Muscle layer of duodenum (tissue), 2 donors: ENCODE measurements at regions not wholly inside any gene's neighbourhood (a gene's known extent, or its start where the extent isn't known, plus 50 kb on each side); places are given as distances from the start of the nearest gene placed in this dataset.

ENCODE experiments used
- H3K27ac ChIP-seq: one replicate; pipeline ENCODE4 v1.7.0; 2013; ENCODE audit warnings: mild to moderate bottlenecking, low read length
- H3K27me3 ChIP-seq: one replicate; pipeline ENCODE4 v1.7.0; 2013; ENCODE audit warnings: low read depth, mild to moderate bottlenecking, control low read depth, low read length
- H3K36me3 ChIP-seq, 2 donors: one replicate each; pipeline ENCODE4 v1.7.0; 2013; ENCODE audit warnings: low read length in 2 of 2, control low read depth in 1 of 2, mild to moderate bottlenecking in 1 of 2; ENCODE audit not compliant: insufficient read depth in 2 of 2, control insufficient read depth in 1 of 2
- H3K4me1 ChIP-seq, 2 donors: one replicate each; pipeline ENCODE4 v1.7.0; 2013; ENCODE audit warnings: low read length in 2 of 2, mild to moderate bottlenecking in 2 of 2, control low read depth in 1 of 2, moderate library complexity in 1 of 2; ENCODE audit not compliant: insufficient read depth in 2 of 2, control insufficient read depth in 1 of 2
- H3K4me3 ChIP-seq, 2 donors: one replicate each; pipeline ENCODE4 v1.7.0; 2013; ENCODE audit warnings: low read length in 2 of 2, low read depth in 1 of 2, mild to moderate bottlenecking in 1 of 2
- H3K9me3 ChIP-seq, 2 donors: one replicate each; pipeline ENCODE4 v1.7.0; 2013; ENCODE audit warnings: low read length in 2 of 2, control low read depth in 1 of 2, mild to moderate bottlenecking in 1 of 2; ENCODE audit not compliant: control insufficient read depth in 1 of 2
- donor health status: healthy.

GRCh38 chr5:3349704-3350565 lies 245.7 kb upstream of the IRX1 start:
- H3K4me3 ChIP-seq = no peak overlapping the region
- H3K9me3 ChIP-seq = peaks cover 0 to 3% of the 10 kb centered on the region in 2 donors
- no peaks in the 10 kb centered on the region for H3K27me3 ChIP-seq
- H3K4me1 ChIP-seq = no peaks in the 10 kb centered on the region
- no peak overlapping the region for H3K27ac ChIP-seq
- H3K36me3 ChIP-seq = no peaks in the 10 kb centered on the region

- Histone ChIP-seq H3K27ac (no peak overlapping the region), H3K4me1 (no peaks in the 10 kb centered on the region), H3K36me3 (no peaks in the 10 kb centered on the region), H3K4me3 (no peak overlapping the region), H3K27me3 (no peaks in the 10 kb centered on the region), H3K9me3 (peaks cover 0 to 3% of the 10 kb centered on the region in 2 donors)
These were observed 246.8 kb upstream of the IRX1 start for GRCh38 chr5:3348576-3349535.

GRCh38 chr5:3347741-3348140 lies 247.9 kb upstream of the IRX1 start:
- Histone ChIP-seq H3K4me3 (no peak overlapping the region), H3K4me1 (no peaks in the 10 kb centered on the region), H3K36me3 (no peaks in the 10 kb centered on the region), H3K27ac (no peak overlapping the region), H3K27me3 (no peaks in the 10 kb centered on the region), H3K9me3 (peaks cover 0 to 3% of the 10 kb centered on the region in 2 donors)

GRCh38 chr5:3346111-3346820 lies 249.4 kb upstream of the IRX1 start:
- Histone ChIP-seq H3K4me3 (no peak overlapping the region), H3K4me1 (no peaks in the 10 kb centered on the region), H3K27ac (no peak overlapping the region), H3K27me3 (no peaks in the 10 kb centered on the region), H3K9me3 (peaks cover 0 to 3% of the 10 kb centered on the region in 2 donors), H3K36me3 (no peaks in the 10 kb centered on the region)

GRCh38 chr5:3345195-3345594 lies 250.4 kb upstream of the IRX1 start:
- Histone ChIP-seq H3K27ac (no peak overlapping the region), H3K27me3 (no peaks in the 10 kb centered on the region), H3K9me3 (peaks cover 0 to 3% of the 10 kb centered on the region in 2 donors), H3K4me3 (no peak overlapping the region), H3K4me1 (no peaks in the 10 kb centered on the region), H3K36me3 (no peaks in the 10 kb centered on the region)

- no peaks in the 10 kb centered on the region for H3K4me1 ChIP-seq
- no peak overlapping the region for H3K4me3 ChIP-seq
- H3K27me3 ChIP-seq = no peaks in the 10 kb centered on the region
- no peaks in the 10 kb centered on the region for H3K36me3 ChIP-seq
- H3K27ac ChIP-seq = no peak overlapping the region
- peaks cover 0 to 3% of the 10 kb centered on the region in 2 donors for H3K9me3 ChIP-seq
These were observed 251.0 kb upstream of the IRX1 start for GRCh38 chr5:3344671-3345070.

GRCh38 chr5:3343911-3344310 lies 251.7 kb upstream of the IRX1 start:
- Histone ChIP-seq H3K27ac (no peak overlapping the region), H3K4me1 (no peaks in the 10 kb centered on the region), H3K4me3 (no peak overlapping the region), H3K36me3 (no peaks in the 10 kb centered on the region), H3K9me3 (peaks cover 0 to 3% of the 10 kb centered on the region in 2 donors), H3K27me3 (no peaks in the 10 kb centered on the region)

GRCh38 chr5:3343211-3343610 lies 252.4 kb upstream of the IRX1 start:
- Histone ChIP-seq H3K4me1 (no peaks in the 10 kb centered on the region), H3K9me3 (peaks cover 0 to 3% of the 10 kb centered on the region in 2 donors), H3K27ac (no peak overlapping the region), H3K36me3 (no peaks in the 10 kb centered on the region), H3K4me3 (no peak overlapping the region), H3K27me3 (no peaks in the 10 kb centered on the region)

GRCh38 chr5:3342271-3343100 lies 253.1 kb upstream of the IRX1 start:
- no peaks in the 10 kb centered on the region for H3K4me1 ChIP-seq
- no peaks in the 10 kb centered on the region for H3K27me3 ChIP-seq
- H3K9me3 ChIP-seq = peaks cover 0 to 3% of the 10 kb centered on the region in 2 donors
- H3K27ac ChIP-seq = no peak overlapping the region
- H3K36me3 ChIP-seq = no peaks in the 10 kb centered on the region
- H3K4me3 ChIP-seq = no peak overlapping the region

- Histone ChIP-seq H3K4me3 (no peak overlapping the region), H3K36me3 (no peaks in the 10 kb centered on the region), H3K9me3 (peaks cover 0 to 3% of the 10 kb centered on the region in 2 donors), H3K27me3 (no peaks in the 10 kb centered on the region), H3K4me1 (no peaks in the 10 kb centered on the region), H3K27ac (no peak overlapping the region)
These were observed 254.0 kb upstream of the IRX1 start for GRCh38 chr5:3341446-3342240.
